GM13977 (cell line): ENCODE measurements at regions not wholly inside any gene's neighbourhood (a gene's known extent, or its start where the extent isn't known, plus 50 kb on each side); places are given as distances from the start of the nearest gene placed in this dataset.
"Not testable (repeated sequence)": the region's sequence is repeated elsewhere in the genome, so short reads cannot be mapped to it uniquely, and the experiment has no call there.

ENCODE experiments used
- DNase-seq: peaks from one replicate; pipeline ENCODE4 v3.0.0; 2012; ENCODE audit warnings: low spot score
- CTCF ChIP-seq: IDR thresholded peaks from 2 replicates; pipeline ENCODE4 v1.5.1; 2012; ENCODE audit warnings: mild to moderate bottlenecking, control low read depth; ENCODE audit not compliant: insufficient read depth; ENCODE audit errors: extremely low read depth, missing control alignments
- in situ Hi-C: fragments of 300-500 bp; cut with MboI; formaldehyde crosslinking; loops from one replicate; pipeline ENCODE4 v1.12.0; 2022; ENCODE audit warnings: low sequenced_read_pairs, low pct_unique_long_range_greater_than_20kb, mixed read lengths, inconsistent platforms; ENCODE audit not compliant: unreplicated experiment

- DNase-seq, in situ Hi-C loops: not testable (repeated sequence)
These were observed 51.9 kb upstream of the MFGE8 start for GRCh38 chr15:88965097-88965496.

- no peak for TF ChIP-seq CTCF
- no peak for DNase-seq
- in situ Hi-C loops: no loop called here
These were observed 57.1 kb upstream of the MFGE8 start for GRCh38 chr15:88970232-88970631.

GRCh38 chr15:88974392-88974791, 61.2 kb upstream of the MFGE8 start:
- TF ChIP-seq CTCF: no peak
- in situ Hi-C loops: no loop called here
- DNase-seq: no peak

GRCh38 chr15:88975891-88976290, 62.7 kb upstream of the MFGE8 start:
- no peak for DNase-seq
- in situ Hi-C loops: no loop called here
- TF ChIP-seq CTCF: no peak

- DNase-seq: no peak
- no peak for TF ChIP-seq CTCF
- in situ Hi-C loops: no loop called here
These were observed 63.5 kb upstream of the MFGE8 start for GRCh38 chr15:88976656-88977055.

- no peak for TF ChIP-seq CTCF
- in situ Hi-C loops: no loop called here
These were observed 66.5 kb upstream of the MFGE8 start for GRCh38 chr15:88979674-88980073.

GRCh38 chr15:88980498-88980897, 67.3 kb upstream of the MFGE8 start:
- TF ChIP-seq CTCF: no peak
- in situ Hi-C loops: no loop called here
- DNase-seq: no peak

More at GRCh38 chr15:88979674-88980073, 66.5 kb upstream of the MFGE8 start:
- no peak for DNase-seq
